ENCODE measurements at regions not wholly inside any gene's neighbourhood (a gene's known extent, or its start where the extent isn't known, plus 50 kb on each side); places are given as distances from the start of the nearest gene placed in this dataset.

DNA sequence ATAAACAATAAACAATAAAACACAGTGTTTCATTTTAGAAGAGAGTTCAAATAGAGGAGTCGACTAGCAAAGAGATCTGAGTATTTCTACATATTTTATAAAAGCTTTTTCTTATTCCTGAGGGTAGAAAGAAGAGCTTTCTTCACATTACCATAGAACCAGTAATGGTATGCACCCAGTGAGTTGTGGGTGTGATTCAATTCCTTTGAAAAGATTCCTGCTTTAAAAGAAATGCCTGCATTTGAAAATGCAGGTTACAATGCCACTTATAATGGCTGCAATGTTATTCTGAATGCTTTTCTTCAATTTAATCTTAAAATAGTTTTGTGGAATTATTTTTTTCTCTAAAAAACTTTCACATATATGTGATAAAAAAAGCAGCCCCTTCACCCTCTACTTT lies 178.1 kb downstream of the CDC14C start:
- DNase-seq: no peak

GRCh38 chr7:49111706-49112105 lies 187.4 kb downstream of the CDC14C start:
- DNase-seq: no peak

GRCh38 chr7:49112222-49112621 lies 187.9 kb downstream of the CDC14C start:
- DNase-seq: no peak

DNA sequence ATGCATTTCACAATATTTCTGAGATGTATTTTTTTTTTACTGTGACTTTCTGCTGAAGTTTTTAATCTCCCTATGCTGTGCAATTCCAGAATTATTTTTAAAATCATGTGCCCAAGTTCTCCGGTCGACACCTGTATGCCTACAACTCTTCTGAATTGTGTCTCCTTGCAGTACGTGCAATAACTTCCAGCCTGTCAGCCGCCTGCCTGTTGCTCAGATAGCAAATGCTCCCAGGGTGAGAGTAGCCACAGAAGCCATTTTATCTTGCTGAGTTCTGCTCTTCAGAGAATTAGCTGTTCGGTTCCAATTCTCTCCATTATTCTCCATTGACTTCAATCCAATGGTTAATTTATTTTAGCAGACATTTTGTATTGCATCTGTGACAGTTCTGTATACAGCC lies 188.3 kb downstream of the CDC14C start:
- no peak for DNase-seq

- no peak for DNase-seq
Observed at GRCh38 chr7:49119706-49120105, 195.4 kb downstream of the CDC14C start.

DNA sequence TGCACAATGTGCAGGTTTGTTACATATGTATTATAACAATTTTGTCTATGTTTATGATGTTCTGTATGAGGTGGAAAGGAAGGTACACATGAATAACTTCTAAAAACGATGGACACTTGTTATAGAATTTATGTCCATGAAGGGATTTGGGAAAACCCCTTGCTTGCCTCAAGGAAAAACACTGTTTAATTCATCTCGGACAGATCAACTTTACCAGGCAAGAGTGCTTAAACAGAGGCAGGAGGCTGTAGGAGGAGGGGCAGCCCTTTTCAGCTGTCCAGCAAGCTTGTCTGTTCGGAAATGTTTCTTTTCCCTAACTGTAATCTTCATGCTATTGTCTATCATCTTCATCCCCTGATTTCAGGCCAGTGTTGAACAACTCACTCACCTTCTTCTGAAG lies 200.9 kb downstream of the CDC14C start:
- no peak for DNase-seq

DNA sequence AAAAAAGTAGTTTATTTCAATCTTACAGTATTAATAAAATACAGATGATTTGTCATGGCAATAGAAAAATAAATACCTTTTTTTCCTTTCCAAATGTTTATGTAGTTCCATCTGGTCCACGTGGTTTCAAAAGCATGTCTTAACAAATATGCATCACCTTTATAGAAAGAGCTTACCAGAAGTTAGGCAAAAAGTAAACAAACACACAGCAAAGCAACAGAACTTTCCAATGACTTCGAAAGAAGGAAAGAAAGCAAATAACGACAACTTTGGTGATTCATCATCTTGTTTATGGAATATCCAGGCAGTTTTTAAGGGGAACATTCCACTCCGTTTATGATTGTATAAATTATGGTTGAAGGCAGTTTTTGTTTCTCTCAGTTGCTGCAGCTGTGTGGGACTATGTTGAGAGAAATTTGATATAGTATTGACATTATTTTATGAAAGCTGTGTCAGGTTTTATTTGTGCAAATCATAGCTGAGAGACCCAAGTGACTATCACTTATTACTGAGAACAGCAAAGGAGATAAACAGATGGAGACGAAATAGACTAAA lies 203.1 kb downstream of the CDC14C start:
- no peak for DNase-seq

- DNase-seq: no peak
Observed at GRCh38 chr7:49137978-49138377, 213.6 kb downstream of the CDC14C start.

DNA sequence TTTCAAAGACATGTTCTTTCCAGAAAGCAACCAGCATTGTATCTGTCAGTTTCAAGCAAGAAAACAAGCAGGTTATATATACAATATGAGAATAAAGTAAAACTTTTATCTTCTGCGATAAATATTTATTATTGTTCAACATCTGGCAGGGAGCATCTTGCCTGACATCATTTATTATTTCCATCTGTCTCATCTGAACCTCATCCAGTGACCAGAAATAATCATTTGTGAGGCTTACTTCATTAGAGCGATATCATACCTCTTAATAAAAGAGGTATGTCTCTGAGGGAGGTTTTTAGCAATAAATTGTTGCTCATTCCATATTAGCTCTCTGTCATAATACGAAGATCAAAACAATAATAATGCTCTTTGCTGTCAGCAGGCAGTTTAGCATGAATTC lies 226.1 kb downstream of the CDC14C start:
- DNase-seq: no peak

GRCh38 chr7:49151146-49151545 lies 226.8 kb downstream of the CDC14C start:
- DNase-seq: no peak

- no peak for DNase-seq
Observed at GRCh38 chr7:49158321-49158720, 234.0 kb downstream of the CDC14C start.

DNA sequence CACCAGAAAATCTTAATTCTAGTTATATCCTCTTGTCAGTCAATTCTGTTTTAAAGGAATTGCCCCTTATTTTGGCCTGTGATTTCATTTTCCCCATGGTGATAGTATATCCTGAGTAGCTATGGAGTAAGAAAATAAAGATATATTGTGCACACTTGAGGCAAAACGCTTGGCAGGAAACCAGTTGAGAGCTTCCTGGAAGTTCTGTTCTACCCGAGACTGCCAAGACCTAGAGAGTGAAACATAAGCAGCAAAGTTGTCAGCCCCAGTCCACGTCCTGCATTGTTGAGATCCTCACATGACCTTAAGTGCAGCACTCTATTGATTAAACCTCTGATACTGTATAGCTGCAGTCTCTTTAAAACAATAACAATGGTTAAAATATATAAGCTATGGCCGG lies 235.2 kb downstream of the CDC14C start:
- DNase-seq: no peak

GRCh38 chr7:49166441-49166840 lies 242.1 kb downstream of the CDC14C start:
- DNase-seq: no peak

DNA sequence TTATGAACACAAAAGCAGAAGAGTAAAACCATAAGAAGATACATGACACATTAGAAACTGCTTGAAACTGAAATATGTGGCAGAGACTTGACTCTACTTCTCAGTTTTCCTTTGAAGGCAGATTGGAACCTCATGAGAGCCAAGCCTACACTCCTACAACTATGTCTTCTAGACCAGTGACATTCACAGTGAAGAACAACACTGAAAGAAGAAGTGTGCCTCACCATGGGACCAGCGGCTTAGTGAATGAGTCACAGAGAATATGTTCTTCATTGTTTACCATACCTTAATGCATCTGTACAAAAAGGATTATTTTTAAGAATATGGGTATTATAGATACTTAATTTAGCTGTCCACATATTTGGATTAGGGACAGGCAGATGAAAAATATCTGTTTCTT lies 248.3 kb downstream of the CDC14C start:
- no peak for DNase-seq

GRCh38 chr7:49174396-49174795 lies 250.0 kb downstream of the CDC14C start:
- DNase-seq: no peak

GRCh38 chr7:49187543-49188268 lies 263.4 kb downstream of the CDC14C start:
- no peak for DNase-seq

DNA sequence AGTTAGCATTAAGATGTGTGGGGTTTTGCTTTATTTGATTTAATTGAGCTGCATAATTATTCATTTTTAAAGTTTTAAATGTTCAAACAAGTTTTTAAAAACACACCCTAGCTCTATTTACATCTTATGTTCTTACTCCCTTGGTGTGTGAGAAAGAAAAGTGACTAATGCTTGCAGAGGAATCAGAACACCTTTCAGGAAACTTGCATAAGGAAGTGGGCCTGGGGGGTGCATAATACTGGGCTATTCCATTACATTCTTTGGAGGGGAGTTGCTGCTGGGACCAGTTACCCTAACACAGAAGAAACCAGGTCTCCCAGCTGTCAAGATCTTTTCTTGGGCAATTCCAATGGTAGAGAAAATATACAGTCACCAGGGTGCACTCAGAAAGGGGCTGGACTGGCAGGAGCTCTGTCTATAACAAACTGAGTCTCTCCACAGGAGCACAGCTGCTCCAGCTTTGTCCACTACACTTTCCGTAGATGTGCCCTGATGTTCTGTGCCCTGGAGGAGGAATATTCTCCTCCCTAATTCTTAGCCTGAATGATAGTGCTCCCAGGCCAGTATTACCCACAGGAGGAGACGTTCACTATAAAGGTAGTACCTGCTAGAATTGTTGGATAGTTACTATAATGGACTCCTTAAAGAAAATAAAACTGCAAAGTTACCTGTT lies 304.2 kb downstream of the CDC14C start:
- DNase-seq: no peak

- DNase-seq: no peak
Observed at GRCh38 chr7:49229246-49229645, 304.9 kb downstream of the CDC14C start.

DNA sequence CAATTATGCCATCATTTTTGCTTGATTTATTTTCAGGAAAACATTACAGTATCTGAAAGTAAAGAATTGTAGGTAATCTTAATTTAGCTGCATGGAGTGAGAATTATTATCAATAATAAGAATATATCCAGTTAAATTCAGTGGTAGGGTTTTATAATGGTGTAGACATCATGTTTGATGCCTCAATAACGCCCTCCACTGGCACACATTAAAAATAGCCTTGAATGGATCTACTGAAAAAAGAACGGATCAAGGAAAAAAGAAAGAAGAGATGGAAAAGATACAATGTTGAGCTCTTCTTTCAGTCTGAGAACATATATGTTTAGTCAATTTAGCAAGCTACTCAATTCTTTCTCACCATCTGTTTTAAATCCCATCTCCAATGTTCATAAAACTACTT lies 319.2 kb downstream of the CDC14C start:
- DNase-seq: no peak

- DNase-seq: no peak
Observed at GRCh38 chr7:49244543-49244942, 320.2 kb downstream of the CDC14C start.

- DNase-seq: no peak
Observed at GRCh38 chr7:49245062-49245461, 320.7 kb downstream of the CDC14C start.

- DNase-seq: no peak
Observed at GRCh38 chr7:49247759-49248158, 323.4 kb downstream of the CDC14C start.

- DNase-seq: no peak
Observed at GRCh38 chr7:49255054-49255453, 330.7 kb downstream of the CDC14C start.

DNA sequence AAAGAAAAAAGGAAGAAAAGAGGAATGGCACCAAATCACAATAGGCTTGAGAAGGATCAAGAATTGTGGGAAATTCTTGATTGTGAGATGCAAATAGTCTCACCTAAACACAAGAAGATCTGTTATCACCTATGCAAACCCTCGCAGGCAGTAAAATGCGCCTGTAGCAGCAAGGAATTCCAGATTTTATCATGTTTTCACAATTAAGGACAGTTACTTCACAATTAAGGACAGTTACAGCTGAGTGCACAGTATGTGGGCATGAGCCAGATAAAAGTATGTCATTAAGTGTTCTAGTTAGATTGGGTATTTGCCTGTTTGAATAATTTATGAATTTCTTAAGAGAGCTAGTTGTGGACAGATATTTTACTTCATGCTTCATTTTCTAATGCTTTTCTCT lies 336.2 kb downstream of the CDC14C start:
- no peak for DNase-seq

- DNase-seq: no peak
Observed at GRCh38 chr7:49261928-49262327, 337.6 kb downstream of the CDC14C start.

All from left hindlimb (tissue), 1 donor.